ENCODE measurements at regions not wholly inside any gene's neighbourhood (a gene's known extent, or its start where the extent isn't known, plus 50 kb on each side); places are given as distances from the start of the nearest gene placed in this dataset.
A peak's percentile ranks its signal among the peaks of the same experiment; 100 is the strongest.
"Not testable (repeated sequence)": the region's sequence is repeated elsewhere in the genome, so short reads cannot be mapped to it uniquely, and the experiment has no call there.

DNA sequence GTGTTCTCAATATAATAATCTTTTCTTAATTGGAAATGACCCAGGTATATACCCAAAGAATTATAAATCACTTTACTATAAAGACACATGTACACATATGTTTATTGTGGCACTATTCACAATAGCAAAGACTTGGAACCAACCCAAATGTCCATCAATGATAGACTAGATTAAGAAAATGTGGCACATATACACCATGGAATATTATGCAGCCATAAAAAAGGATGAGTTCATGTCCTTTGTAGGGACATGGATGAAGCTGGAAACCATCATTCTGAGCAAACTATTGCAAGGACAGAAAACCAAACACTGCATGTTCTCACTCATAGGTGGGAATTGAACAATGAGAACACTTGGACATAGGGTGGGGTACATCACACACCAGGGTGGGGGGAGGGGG is 56.8 kb downstream of the SCGB2B2 start:
- not testable (repeated sequence) for H3K4me1 Mint-ChIP-seq (ENCODE audit: unreplicated experiment); H3K27me3 Mint-ChIP-seq (ENCODE audit: unreplicated experiment); H3K4me3 Mint-ChIP-seq (ENCODE audit: unreplicated experiment); H3K27ac Mint-ChIP-seq (ENCODE audit: unreplicated experiment); DNase-seq (ENCODE audit: low spot score)
- H3K36me3 Mint-ChIP-seq (ENCODE audit: low read depth, unreplicated experiment) = peaks cover 12% of the 10 kb centered on the region
- peaks cover 16% of the 10 kb centered on the region for H3K9me3 Mint-ChIP-seq (ENCODE audit: unreplicated experiment)

- H3K9me3 Mint-ChIP-seq (ENCODE audit: unreplicated experiment) = peaks cover 16% of the 10 kb centered on the region
- no peaks in the 10 kb centered on the region for H3K4me1 Mint-ChIP-seq (ENCODE audit: unreplicated experiment)
- TF ChIP-seq, protein P1, sequence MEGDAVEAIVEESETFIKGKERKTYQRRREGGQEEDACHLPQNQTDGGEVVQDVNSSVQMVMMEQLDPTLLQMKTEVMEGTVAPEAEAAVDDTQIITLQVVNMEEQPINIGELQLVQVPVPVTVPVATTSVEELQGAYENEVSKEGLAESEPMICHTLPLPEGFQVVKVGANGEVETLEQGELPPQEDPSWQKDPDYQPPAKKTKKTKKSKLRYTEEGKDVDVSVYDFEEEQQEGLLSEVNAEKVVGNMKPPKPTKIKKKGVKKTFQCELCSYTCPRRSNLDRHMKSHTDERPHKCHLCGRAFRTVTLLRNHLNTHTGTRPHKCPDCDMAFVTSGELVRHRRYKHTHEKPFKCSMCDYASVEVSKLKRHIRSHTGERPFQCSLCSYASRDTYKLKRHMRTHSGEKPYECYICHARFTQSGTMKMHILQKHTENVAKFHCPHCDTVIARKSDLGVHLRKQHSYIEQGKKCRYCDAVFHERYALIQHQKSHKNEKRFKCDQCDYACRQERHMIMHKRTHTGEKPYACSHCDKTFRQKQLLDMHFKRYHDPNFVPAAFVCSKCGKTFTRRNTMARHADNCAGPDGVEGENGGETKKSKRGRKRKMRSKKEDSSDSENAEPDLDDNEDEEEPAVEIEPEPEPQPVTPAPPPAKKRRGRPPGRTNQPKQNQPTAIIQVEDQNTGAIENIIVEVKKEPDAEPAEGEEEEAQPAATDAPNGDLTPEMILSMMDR (IDR thresholded peaks at IDR 0.05; ENCODE audit: unreplicated experiment) = no peak
- DNase-seq (ENCODE audit: low spot score) = no peak
- peaks cover 8% of the 10 kb centered on the region for H3K36me3 Mint-ChIP-seq (ENCODE audit: low read depth, unreplicated experiment)
- no peak overlapping the region for H3K27ac Mint-ChIP-seq (ENCODE audit: unreplicated experiment)
- H3K4me3 Mint-ChIP-seq (ENCODE audit: unreplicated experiment) = no peak overlapping the region
- no peaks in the 10 kb centered on the region for H3K27me3 Mint-ChIP-seq (ENCODE audit: unreplicated experiment)
Measured at GRCh38 chr19:34618410-34618809, 58.5 kb downstream of the SCGB2B2 start.

GRCh38 chr19:34617996-34618395 is 59.0 kb downstream of the SCGB2B2 start:
- H3K9me3 Mint-ChIP-seq (ENCODE audit: unreplicated experiment) = peaks cover 16% of the 10 kb centered on the region

DNA sequence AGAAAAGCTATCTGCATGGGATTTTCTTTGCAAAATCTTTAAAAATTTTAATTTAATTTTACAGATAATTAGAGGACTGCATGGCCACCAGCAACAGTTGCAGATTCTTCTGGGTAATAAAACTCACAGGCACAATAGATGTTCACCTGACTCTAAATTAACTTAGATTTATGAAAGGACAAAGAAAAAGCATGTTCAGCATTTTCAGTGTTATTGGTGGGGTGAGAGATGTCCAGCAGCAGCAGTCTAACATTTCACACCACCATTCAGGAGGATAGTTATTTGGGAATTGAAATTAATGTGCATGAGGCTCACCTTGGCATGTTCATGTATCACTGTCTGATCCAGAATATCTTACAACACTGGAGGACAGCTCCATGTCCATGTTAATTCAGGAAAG is 74.0 kb downstream of the SCGB2B2 start:
- Mint-ChIP-seq H3K9me3 (ENCODE audit: unreplicated experiment) (no peaks in the 10 kb centered on the region), H3K27me3 (ENCODE audit: unreplicated experiment) (peaks cover 5% of the 10 kb centered on the region), H3K36me3 (ENCODE audit: low read depth, unreplicated experiment) (no peaks in the 10 kb centered on the region), H3K4me1 (ENCODE audit: unreplicated experiment) (peaks cover 19% of the 10 kb centered on the region), H3K27ac (ENCODE audit: unreplicated experiment) (no peak overlapping the region), H3K4me3 (ENCODE audit: unreplicated experiment) (no peak overlapping the region)
- TF ChIP-seq, protein P1 (IDR thresholded peaks at IDR 0.05; ENCODE audit: unreplicated experiment) = no peak
- DNase-seq (ENCODE audit: low spot score) = no peak

More at GRCh38 chr19:34617996-34618395, 59.0 kb downstream of the SCGB2B2 start:
- H3K4me3 Mint-ChIP-seq (ENCODE audit: unreplicated experiment); H3K36me3 Mint-ChIP-seq (ENCODE audit: low read depth, unreplicated experiment); H3K27me3 Mint-ChIP-seq (ENCODE audit: unreplicated experiment); H3K27ac Mint-ChIP-seq (ENCODE audit: unreplicated experiment); H3K4me1 Mint-ChIP-seq (ENCODE audit: unreplicated experiment); DNase-seq (ENCODE audit: low spot score): not testable (repeated sequence)

DNA sequence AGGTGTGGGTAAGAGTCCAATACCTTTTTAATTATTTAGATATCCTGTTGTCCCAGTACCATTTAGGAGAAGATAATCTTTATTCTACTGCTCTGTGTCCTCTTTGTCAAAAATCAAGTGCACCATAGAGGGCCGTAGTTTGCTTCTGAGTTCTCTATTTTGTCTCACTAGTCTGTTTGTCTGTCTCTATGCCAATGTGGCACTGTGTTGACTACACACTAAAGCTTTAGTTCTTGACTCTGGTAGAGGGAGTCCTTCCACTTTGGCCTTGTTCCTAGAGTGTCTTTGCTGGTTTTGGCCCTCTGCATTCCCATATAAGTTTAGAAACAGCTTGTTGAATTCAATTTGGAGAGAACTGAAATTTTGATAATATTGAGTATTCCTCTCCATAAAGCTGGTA is 75.9 kb downstream of the SCGB2B2 start:
- no peaks in the 10 kb centered on the region for H3K9me3 Mint-ChIP-seq (ENCODE audit: unreplicated experiment)
- no peak overlapping the region for H3K27ac Mint-ChIP-seq (ENCODE audit: unreplicated experiment)
- H3K4me1 Mint-ChIP-seq (ENCODE audit: unreplicated experiment) = peaks cover 19% of the 10 kb centered on the region
- TF ChIP-seq, protein P1 (IDR thresholded peaks at IDR 0.05; ENCODE audit: unreplicated experiment) = no peak
- H3K27me3 Mint-ChIP-seq (ENCODE audit: unreplicated experiment) = peaks cover 5% of the 10 kb centered on the region
- H3K36me3 Mint-ChIP-seq (ENCODE audit: low read depth, unreplicated experiment) = no peaks in the 10 kb centered on the region
- no peak overlapping the region for H3K4me3 Mint-ChIP-seq (ENCODE audit: unreplicated experiment)
- no peak for DNase-seq (ENCODE audit: low spot score)

- Mint-ChIP-seq H3K27ac (ENCODE audit: unreplicated experiment) (peak overlapping the region; percentile 74), H3K27me3 (ENCODE audit: unreplicated experiment) (peaks cover 5% of the 10 kb centered on the region), H3K9me3 (ENCODE audit: unreplicated experiment) (no peaks in the 10 kb centered on the region), H3K36me3 (ENCODE audit: low read depth, unreplicated experiment) (no peaks in the 10 kb centered on the region), H3K4me1 (ENCODE audit: unreplicated experiment) (peaks cover 19% of the 10 kb centered on the region), H3K4me3 (ENCODE audit: unreplicated experiment) (no peak overlapping the region)
- TF ChIP-seq, protein P1 (IDR thresholded peaks at IDR 0.05; ENCODE audit: unreplicated experiment) = no peak
- no peak for DNase-seq (ENCODE audit: low spot score)
Measured at GRCh38 chr19:34600366-34600765, 76.6 kb downstream of the SCGB2B2 start.

Data from endothelial cell (in vitro differentiated cells).